DMS153 (cell line): ENCODE measurements at regions not wholly inside any gene's neighbourhood (a gene's known extent, or its start where the extent isn't known, plus 50 kb on each side); places are given as distances from the start of the nearest gene placed in this dataset.

Experiments
- DNase-seq: peaks from one replicate; lab custom pipeline; 2025; lab: John Stamatoyannopoulos, UW

GRCh38 chr1:173422456-173422976 lies 54.6 kb upstream of the PRDX6 start:
- no peak for DNase-seq

- no peak for DNase-seq
These were observed 53.8 kb upstream of the PRDX6 start for GRCh38 chr1:173423291-173423690.

GRCh38 chr1:173424143-173424542 lies 53.0 kb upstream of the PRDX6 start:
- no peak for DNase-seq

- DNase-seq, result no peak
These were observed 52.2 kb upstream of the PRDX6 start for GRCh38 chr1:173424782-173425407.

- DNase-seq, result no peak
These were observed 51.1 kb upstream of the PRDX6 start for GRCh38 chr1:173426057-173426456.

- no peak for DNase-seq
These were observed 49.7 kb upstream of the PRDX6 start for GRCh38 chr1:173427146-173428054.
